H9 (cell line): ENCODE measurements at regions not wholly inside any gene's neighbourhood (a gene's known extent, or its start where the extent isn't known, plus 50 kb on each side); places are given as distances from the start of the nearest gene placed in this dataset.
"Not testable (repeated sequence)": the region's sequence is repeated elsewhere in the genome, so short reads cannot be mapped to it uniquely, and the experiment has no call there.

Experiments
- DNase-seq: peaks from one replicate; pipeline ENCODE4 v3.0.0-alpha.2; 2017
- H2AFZ ChIP-seq: one replicate; pipeline ENCODE4 v1.6.1; 2013; ENCODE audit warnings: mild to moderate bottlenecking, low read length, control low read depth, moderate library complexity
- H2AK5ac ChIP-seq: 2 replicates; pipeline ENCODE4 v1.6.1; 2013; ENCODE audit warnings: low read length, control low read depth, mixed read lengths; ENCODE audit not compliant: insufficient read length
- H2BK120ac ChIP-seq: one replicate; pipeline ENCODE4 v1.6.1; 2013; ENCODE audit warnings: low read depth, mild to moderate bottlenecking, low read length, control low read depth, inconsistent platforms; ENCODE audit not compliant: poor library complexity, severe bottlenecking
- H2BK12ac ChIP-seq: 2 replicates; pipeline ENCODE4 v1.6.1; 2013; ENCODE audit warnings: low read length, control low read depth, mixed read lengths, low read depth; ENCODE audit not compliant: insufficient read length
- H2BK15ac ChIP-seq: 2 replicates; pipeline ENCODE4 v1.6.1; 2013; ENCODE audit warnings: low read depth, low read length, control low read depth
- H2BK20ac ChIP-seq: one replicate; pipeline ENCODE4 v1.6.1; 2013; ENCODE audit warnings: low read depth, mild to moderate bottlenecking, low read length, control low read depth, inconsistent platforms; ENCODE audit not compliant: poor library complexity, severe bottlenecking
- H2BK5ac ChIP-seq: 2 replicates; pipeline ENCODE4 v1.6.1; 2013; ENCODE audit warnings: low read length, control low read depth, mixed read lengths; ENCODE audit not compliant: insufficient read length
- H3K14ac ChIP-seq: 2 replicates; pipeline ENCODE4 v1.6.1; 2013; ENCODE audit warnings: low read length, control low read depth; ENCODE audit not compliant: insufficient read depth
- H3K18ac ChIP-seq: 2 replicates; pipeline ENCODE4 v1.6.1; 2013; ENCODE audit warnings: low read depth, mild to moderate bottlenecking, mixed read lengths, low read length, control low read depth; ENCODE audit not compliant: insufficient read length
- H3K23ac ChIP-seq: 2 replicates; pipeline ENCODE4 v1.6.1; 2013; ENCODE audit warnings: low read length, control low read depth, mixed read lengths, low read depth; ENCODE audit not compliant: insufficient read length
- H3K23me2 ChIP-seq: 2 replicates; pipeline ENCODE4 v1.6.1; 2013; ENCODE audit warnings: low read depth, mild to moderate bottlenecking, mixed read lengths, low read length, control low read depth; ENCODE audit not compliant: insufficient read length, poor library complexity, severe bottlenecking
- H3K27ac ChIP-seq: 2 replicates; pipeline ENCODE4 v1.5.1; 2013; ENCODE audit warnings: low read length, control low read depth, mixed read lengths, low read depth; ENCODE audit not compliant: insufficient read length
- H3K27me3 ChIP-seq: 2 replicates; pipeline ENCODE4 v1.6.1; 2013; ENCODE audit warnings: low read length, control low read depth, inconsistent platforms; ENCODE audit not compliant: insufficient read depth
- H3K4ac ChIP-seq: 2 replicates; pipeline ENCODE4 v1.6.1; 2013; ENCODE audit warnings: low read depth, mild to moderate bottlenecking, control low read depth, inconsistent platforms, low read length, moderate library complexity
- H3K4me1 ChIP-seq: 2 replicates; pipeline ENCODE4 v1.6.1; 2013; ENCODE audit warnings: low read length, control low read depth, inconsistent platforms; ENCODE audit not compliant: insufficient read depth
- H3K4me2 ChIP-seq: 2 replicates; pipeline ENCODE4 v1.6.1; 2013; ENCODE audit warnings: low read length, control low read depth, mixed read lengths; ENCODE audit not compliant: insufficient read length, insufficient read depth
- H3K56ac ChIP-seq: 2 replicates; pipeline ENCODE4 v1.6.1; 2013; ENCODE audit warnings: low read depth, mild to moderate bottlenecking, mixed read lengths, low read length, control low read depth; ENCODE audit not compliant: insufficient read length
- H3K79me1 ChIP-seq: 2 replicates; pipeline ENCODE4 v1.6.1; 2013; ENCODE audit warnings: low read depth, mild to moderate bottlenecking, moderate library complexity, low read length, control low read depth, inconsistent platforms; ENCODE audit not compliant: insufficient read depth, poor library complexity, severe bottlenecking
- H3K79me2 ChIP-seq: 2 replicates; pipeline ENCODE4 v1.6.1; 2013; ENCODE audit warnings: low read length, control low read depth, inconsistent platforms; ENCODE audit not compliant: insufficient read depth
- H3K9ac ChIP-seq: 2 replicates; pipeline ENCODE4 v1.6.1; 2013; ENCODE audit warnings: low read length, control low read depth, mixed read lengths; ENCODE audit not compliant: insufficient read length; ENCODE audit errors: extremely low read depth
- H3K9me3 ChIP-seq: one replicate; pipeline ENCODE4 v1.6.1; 2013; ENCODE audit warnings: low read depth, low read length, inconsistent platforms; ENCODE audit not compliant: control insufficient read depth
- H3T11ph ChIP-seq: one replicate; pipeline ENCODE4 v1.6.1; 2013; ENCODE audit warnings: mild to moderate bottlenecking, low read length, control low read depth, inconsistent platforms
- H4K20me1 ChIP-seq: one replicate; pipeline ENCODE4 v1.6.1; 2013; ENCODE audit not compliant: control insufficient read depth, insufficient read length, insufficient read depth
- H4K5ac ChIP-seq: 2 replicates; pipeline ENCODE4 v1.6.1; 2013; ENCODE audit warnings: low read depth, mild to moderate bottlenecking, mixed read lengths, low read length, control low read depth; ENCODE audit not compliant: insufficient read length
- H4K8ac ChIP-seq: replicated peaks from 2 replicates; pipeline ENCODE4 v1.6.1; 2013; ENCODE audit warnings: low read length, control low read depth, mixed read lengths, low read depth; ENCODE audit not compliant: insufficient read length
- H4K91ac ChIP-seq: 2 replicates; pipeline ENCODE4 v1.6.1; 2013; ENCODE audit warnings: low read depth, mild to moderate bottlenecking, moderate library complexity, mixed read lengths, low read length, control low read depth; ENCODE audit not compliant: insufficient read length
- H3K27ac Mint-ChIP-seq, 3 experiments: 2 replicates in 2 of 3; 3 replicates in 1 of 3; pipeline ENCODE4 v1.8.0; 2020 to 2021; ENCODE audit warnings: mixed read lengths in 3 of 3, mild to moderate bottlenecking in 1 of 3, moderate library complexity in 1 of 3
- H3K27me3 Mint-ChIP-seq: 2 replicates; pipeline ENCODE4 v1.8.0; 2021; ENCODE audit warnings: low read depth, mild to moderate bottlenecking, moderate library complexity, mixed read lengths
- H3K36me3 Mint-ChIP-seq, 3 experiments: 2 replicates in 2 of 3; 3 replicates in 1 of 3; pipeline ENCODE4 v1.8.0; 2020 to 2021; ENCODE audit warnings: low read depth in 3 of 3, mixed read lengths in 3 of 3; ENCODE audit not compliant: insufficient read depth in 1 of 3
- H3K4me1 Mint-ChIP-seq, 2 experiments: 2 replicates each; pipeline ENCODE4 v1.8.0; 2020; ENCODE audit warnings: mixed read lengths in 2 of 2
- H3K4me3 Mint-ChIP-seq, 2 experiments: 2 replicates in 1 of 2; 3 replicates in 1 of 2; pipeline ENCODE4 v1.8.0; 2020 to 2021; ENCODE audit warnings: mild to moderate bottlenecking in 2 of 2, mixed read lengths in 2 of 2, moderate library complexity in 1 of 2
- H3K9me3 Mint-ChIP-seq, 2 experiments: 2 replicates in 1 of 2; 3 replicates in 1 of 2; pipeline ENCODE4 v1.8.0; 2020; ENCODE audit warnings: mild to moderate bottlenecking in 2 of 2, mixed read lengths in 2 of 2, moderate library complexity in 1 of 2
- WGBS: extraction: QIAGEN DNeasy Blood & Tissue Kit; methylation state at CpG from one replicate; pipeline ENCODE4 v1.1.7; 2013; ENCODE audit warnings: missing lambda C conversion rate, low lambda C conversion rate, mixed read lengths; ENCODE audit not compliant: insufficient read length; ENCODE audit errors: extremely low coverage; 5-methylcytosine and 5-hydroxymethylcytosine counted together

DNA sequence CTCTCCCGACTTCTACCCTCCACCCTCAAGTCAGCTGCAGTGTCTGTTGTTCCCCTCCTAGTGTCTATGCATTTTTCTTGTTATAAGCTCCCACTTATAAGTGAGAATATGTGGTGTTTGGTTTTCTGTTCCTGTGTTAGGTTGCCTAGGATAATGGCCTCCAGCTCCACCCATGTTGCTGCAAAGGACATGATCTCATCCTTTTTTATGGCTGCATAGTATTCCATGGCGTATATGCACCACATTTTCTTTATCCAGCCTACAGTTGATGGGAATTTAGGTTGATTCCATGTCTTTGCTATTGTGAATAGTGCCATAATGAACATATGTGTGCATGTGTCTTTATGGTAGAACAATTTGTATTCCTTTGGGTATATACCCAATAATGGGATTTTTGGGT, 80.7 kb downstream of the SPTSSA start:
- H2AFZ ChIP-seq, H3K23ac ChIP-seq, H3K79me1 ChIP-seq, H3K56ac ChIP-seq, H3K27ac ChIP-seq, H4K8ac ChIP-seq, H3K4me3 Mint-ChIP-seq, H2BK5ac ChIP-seq, H4K91ac ChIP-seq, H3K18ac ChIP-seq, H3K36me3 Mint-ChIP-seq, H3K4me2 ChIP-seq, H3T11ph ChIP-seq, H3K9me3 Mint-ChIP-seq, H3K27me3 ChIP-seq, H3K4me1 ChIP-seq, H2BK15ac ChIP-seq, H3K4ac ChIP-seq, H2BK120ac ChIP-seq, H3K27ac Mint-ChIP-seq, H3K79me2 ChIP-seq, H3K14ac ChIP-seq, H3K9ac ChIP-seq, H2BK20ac ChIP-seq, H3K23me2 ChIP-seq, H4K20me1 ChIP-seq, DNase-seq, H3K27me3 Mint-ChIP-seq, H2BK12ac ChIP-seq, H4K5ac ChIP-seq, H2AK5ac ChIP-seq, H3K4me1 Mint-ChIP-seq, H3K9me3 ChIP-seq: not testable (repeated sequence)
- no CpG with 5 or more reads among the region's 2 CpGs for WGBS
